GM21619 (cell line): ENCODE measurements at regions not wholly inside any gene's neighbourhood (a gene's known extent, or its start where the extent isn't known, plus 50 kb on each side); places are given as distances from the start of the nearest gene placed in this dataset.
A peak's percentile ranks its signal among the peaks of the same experiment; 100 is the strongest.

ENCODE experiments used
- ATAC-seq: cut with Tn5 transposase; IDR thresholded peaks from one replicate; pipeline ENCODE4 v1.9.1; 2021; ENCODE audit not compliant: unreplicated experiment

DNA sequence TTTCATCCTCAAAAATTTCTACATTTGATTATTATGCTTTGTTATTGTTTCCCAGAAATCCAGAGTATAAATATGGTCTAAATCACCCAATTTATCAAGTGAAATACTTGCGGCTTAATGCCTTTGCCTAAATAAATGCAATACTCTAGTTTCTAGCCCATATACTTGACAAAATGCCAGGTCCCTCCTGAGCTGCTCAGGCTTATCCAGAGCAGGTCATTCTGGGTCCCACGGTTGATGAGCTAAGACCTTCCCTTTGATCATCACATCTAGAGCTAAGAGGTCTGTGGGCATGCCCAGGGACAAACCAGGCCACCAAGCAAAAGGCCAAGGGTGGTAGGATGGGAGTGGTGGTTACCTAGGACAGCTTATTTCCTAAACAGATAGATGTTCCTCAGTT lies 180.1 kb downstream of the SMIM20 start:
- ATAC-seq: no peak

DNA sequence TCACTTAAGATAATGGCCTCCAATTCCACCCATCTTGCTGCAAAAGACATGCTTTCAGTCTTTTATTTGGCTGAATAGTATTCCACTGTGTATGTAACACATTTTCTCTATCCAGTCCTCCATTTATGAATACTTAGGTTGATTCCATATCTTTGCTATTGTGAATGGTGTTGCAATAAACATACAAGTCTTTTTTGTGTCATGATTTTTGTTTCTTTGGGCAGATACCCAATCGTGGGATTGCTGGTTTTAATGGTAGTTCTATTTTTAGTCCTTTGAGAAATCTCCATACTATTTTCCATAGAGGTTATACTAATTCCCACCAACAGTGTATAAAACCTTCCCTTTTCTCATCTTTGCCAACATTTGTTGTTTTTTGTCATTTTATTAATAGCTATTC lies 180.9 kb downstream of the SMIM20 start:
- no peak for ATAC-seq

DNA sequence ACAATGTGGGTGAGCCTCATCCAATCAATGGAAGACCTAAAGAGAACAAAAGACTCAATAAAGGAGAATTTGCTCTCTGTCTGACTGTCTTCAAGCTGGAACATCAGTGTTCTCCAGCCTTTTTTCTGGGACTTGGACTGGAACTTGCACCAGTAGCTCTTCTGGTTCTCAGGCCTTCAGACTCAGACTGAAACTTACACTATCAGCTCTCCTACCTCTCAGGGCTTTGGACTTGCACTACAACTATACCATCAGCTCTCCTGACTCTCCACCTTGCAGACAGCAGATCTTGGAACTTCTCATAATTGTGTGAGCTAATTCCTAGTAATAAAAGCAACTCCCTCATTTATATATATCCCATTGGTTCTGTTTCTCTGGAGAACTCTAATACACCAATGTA lies 185.9 kb downstream of the SMIM20 start:
- no peak for ATAC-seq

DNA sequence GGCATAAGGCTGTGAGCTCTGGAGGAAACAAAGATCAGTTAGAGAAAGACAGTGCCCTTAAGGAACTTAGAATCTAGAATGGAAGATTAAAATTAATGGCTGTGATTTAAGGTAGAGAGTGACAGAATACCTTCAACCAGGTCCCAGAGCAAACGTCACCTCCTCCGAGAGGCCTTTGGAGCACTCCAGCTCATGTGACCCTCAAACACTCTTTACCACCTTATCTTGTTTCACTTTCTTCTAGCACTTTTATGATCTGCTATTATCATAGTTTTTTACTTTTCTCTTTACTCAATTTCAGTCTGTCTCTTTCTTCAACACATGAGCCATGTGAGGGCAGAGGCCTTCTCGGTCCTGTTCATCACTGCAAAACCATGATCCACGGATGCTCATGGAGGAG lies 187.0 kb downstream of the SMIM20 start:
- ATAC-seq: no peak

DNA sequence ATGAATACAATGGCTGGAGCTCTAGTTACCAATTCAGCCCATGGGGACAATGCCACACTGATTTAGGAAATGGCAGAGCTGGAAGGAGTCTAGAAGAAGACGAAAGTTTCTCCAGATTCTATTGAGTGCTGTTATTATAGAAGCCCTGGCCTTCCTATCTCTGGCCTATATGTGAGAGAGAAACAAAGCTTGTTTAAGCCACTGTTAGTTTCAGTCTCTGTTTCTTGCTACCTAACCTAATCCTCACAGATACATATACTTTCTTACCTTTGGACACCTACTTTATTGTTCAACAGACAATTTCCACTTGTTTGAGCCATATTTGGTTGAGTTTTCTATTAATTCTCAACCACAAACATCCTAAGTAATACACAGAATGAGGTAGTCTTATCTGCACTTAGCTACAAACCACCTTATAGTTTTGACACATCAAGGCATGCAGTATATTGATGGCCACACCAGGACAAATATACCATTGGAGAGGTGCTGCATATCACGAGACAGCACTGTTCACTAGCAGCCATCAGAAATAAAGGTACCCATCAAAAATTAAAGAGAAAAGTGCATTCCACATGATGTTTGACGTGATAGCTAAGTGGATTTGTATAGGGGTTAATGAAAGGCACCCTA lies 190.2 kb downstream of the SMIM20 start:
- peak; percentile 86 for ATAC-seq

DNA sequence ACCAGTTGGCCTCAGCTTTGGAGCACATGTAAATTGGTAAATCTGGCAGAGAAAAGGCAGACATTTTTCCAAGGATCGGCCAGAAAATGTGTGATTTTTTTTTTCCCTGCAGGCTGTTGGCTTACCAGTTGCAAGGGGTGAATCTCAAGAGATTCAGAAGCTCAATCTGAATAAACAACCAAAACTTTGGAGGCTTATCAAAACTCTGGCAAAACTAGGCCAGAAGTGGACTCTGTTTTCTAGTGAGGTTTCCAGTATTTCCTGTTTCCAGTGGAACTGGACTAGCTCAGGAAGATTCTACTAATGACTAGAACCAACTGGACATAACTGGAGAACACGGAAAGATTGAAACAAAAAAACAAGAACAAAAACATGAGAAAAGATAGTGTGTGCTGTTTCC lies 191.3 kb downstream of the SMIM20 start:
- no peak for ATAC-seq

DNA sequence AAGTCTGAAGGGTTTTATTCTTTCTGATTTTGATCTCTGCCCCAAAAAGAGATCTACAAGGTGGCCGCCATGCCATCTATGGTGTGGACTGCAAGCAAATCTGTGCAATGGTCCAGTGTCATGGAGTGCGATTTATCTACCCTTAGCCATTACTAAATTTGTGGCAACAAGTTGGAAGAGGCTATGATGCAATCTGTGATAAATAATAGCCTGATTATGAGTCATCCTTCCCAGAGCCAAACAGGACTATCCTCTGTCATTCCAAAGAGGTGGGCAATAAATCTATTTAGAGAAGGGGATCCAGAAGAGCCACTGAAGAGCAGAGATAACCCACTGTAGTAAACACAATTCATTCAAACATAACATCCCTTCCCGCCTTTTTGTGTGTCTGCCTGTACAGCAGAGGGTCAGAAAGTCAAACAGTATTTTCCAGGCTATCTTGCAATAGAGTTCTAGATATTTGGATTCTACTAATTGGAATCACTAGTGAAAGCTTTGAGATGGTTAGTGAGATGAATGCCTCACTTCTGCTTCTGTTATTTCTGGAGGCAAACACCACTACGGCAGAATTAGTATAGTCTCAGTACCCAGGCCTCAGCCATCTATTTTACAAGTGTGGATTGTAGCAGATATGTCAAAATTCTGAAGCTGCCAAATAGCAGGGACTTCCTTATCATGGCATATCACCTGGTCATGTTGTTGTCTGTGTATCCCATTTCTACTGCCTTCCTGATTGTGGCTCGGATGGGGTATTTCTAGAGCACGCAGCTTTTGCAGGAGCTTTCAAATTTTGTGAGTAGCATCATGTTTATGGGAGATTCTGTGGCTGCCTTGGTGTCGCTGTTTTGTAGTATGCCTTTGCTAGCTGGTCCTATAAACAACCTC lies 192.0 kb downstream of the SMIM20 start:
- ATAC-seq: no peak

DNA sequence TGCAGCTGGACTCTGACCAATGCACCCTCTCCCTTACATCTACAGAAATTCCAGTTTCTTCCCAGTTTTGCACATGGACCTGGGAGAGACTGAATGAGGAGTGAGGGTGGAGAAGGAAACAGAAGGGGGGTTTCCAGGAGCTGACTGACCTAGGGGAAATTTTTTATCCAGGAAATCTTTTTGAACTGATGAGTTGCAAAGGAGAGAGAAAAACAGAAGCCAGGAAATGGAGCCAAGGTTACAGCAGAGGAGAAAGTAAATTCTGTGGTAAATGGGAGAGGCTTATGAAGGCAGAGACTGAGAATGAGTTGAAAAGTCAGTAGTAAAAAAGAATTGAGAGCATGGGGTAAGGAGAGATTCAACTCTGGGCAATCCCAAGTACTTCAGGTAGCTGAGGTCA lies 192.8 kb downstream of the SMIM20 start:
- ATAC-seq: no peak

DNA sequence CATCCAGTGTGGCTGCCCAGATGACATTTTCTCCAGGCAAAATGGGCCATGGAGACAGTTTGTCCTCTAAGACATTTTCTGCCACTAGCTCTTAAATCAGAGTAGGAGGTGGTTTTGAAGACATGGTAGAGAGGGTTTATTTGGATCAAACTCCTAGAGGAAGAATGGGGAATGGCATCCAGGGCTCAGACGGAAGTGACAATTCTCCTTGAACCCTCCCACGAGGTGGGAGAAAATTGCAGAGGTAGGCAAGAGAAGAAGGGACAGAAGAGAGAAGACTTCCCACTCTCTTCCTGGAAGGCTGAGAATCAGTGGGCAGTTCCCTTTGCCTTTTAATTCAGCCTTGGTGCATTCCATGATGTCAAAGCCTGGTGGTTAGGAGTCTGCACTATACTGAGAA lies 194.0 kb downstream of the SMIM20 start:
- ATAC-seq: no peak

DNA sequence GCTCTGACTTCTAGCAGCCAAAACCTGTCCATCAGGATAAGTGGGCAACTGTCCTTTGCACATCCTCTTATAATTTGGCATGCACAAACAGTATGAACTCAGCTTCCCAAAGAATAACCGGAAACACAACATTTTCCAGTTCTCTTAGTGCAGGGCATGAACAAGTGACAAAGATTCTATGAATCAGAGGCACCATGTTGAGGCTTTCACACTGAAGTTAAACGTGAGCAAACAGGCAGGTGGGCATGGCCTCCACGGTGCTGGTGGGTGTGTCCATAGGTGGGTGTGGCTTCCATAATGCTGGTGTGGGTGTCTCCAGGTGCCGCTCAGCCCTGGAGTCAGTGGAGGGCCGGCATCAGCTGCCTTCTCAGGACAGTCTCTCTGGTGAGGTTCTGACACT lies 196.5 kb downstream of the SMIM20 start:
- ATAC-seq: no peak

DNA sequence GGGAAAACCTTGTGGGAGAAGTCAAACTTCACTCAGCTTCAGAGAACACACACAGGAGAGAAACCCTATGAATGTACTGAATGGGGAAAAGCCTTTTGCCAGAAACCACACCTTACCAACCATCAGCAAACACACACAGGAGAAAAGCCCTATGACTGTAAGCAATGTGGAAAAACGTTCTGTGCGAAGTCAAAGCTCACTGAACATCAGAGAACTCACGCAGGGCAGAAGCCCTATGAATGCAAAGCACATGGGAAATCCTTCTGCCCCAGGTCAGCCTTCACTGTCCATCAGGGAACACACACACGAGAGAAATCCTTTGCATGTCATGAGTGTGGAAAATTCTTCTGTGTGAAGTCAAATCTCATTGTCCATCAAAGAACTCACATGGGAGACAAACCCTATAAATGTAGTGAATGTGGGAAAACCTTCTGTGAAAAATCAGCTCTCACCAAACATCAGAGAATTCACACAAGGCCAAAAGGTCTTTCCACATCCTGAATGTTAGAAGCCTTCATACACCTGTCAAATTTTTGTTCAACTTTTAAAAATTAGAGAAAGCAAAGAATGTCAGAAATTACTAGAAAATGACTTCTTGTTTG lies 199.4 kb downstream of the SMIM20 start:
- no peak for ATAC-seq

DNA sequence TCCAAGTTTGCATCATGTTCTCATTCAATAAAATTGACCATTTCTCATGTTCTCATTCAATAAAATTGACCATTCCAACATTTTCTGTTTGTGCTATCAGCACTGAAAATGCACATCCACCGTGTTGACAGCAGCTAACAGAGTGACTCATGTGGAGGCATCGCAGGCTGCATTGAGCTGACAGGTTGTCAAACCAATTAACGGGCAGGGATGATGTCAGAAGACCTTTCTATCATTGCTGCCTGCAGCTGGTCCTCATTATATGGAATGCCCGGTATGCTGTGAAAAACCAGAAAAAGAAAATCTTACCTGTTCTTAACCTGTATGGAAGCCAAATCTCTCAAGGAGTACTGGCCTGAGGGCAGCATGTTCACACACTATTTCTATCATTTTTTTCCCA lies 202.0 kb downstream of the SMIM20 start:
- no peak for ATAC-seq

DNA sequence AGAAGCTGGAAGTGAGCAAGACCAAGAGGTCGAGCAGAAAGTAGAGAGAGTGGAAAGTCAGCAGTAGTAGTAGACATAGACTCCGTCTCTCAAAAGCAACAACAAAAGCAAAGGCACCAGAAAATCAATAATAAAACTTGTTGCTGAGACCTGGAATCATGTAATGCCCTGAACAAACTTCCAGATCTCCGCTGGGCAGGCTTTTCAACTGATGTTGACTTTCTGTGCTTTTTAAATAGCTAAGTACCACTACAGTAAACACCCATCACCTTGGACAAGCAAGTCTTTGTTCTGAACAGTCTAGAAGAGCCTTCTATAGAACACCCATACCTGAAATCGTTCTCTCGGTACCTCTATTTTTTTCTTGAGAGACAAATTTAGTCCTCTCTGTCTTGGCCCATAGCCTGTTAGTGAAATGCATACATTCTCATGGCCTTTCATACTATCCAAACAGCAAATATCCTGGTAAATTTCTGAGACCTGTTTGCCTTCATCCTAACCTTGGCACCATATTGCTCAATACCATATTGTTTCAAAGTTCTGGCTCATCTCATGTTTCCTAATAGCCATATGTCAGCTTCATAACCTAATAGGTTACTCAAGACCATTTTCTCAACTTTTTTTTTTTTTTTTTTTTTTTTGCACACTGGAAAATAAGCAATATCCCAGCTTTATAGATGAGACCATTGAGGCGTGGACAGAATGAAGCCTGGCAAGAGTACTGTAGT lies 200.6 kb upstream of the RBPJ start:
- ATAC-seq: no peak

DNA sequence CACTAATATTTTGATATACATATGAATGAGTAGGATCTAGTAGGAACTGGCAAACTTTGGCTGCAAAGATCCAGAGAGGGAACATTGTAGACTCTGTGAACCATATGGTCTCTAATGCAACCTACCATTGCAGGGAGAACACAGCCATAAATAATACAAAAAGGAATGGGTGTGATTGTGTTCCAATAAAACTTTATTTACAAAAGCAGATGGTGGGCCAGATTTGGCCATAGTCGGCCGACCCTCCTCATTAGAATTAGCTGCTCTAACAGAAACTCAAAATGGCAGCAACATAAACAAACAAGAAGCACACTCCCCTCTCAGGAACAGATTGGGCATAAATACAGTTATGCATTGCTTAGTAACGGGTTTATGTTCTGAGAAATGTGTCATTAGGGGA lies 198.1 kb upstream of the RBPJ start:
- ATAC-seq: no peak

DNA sequence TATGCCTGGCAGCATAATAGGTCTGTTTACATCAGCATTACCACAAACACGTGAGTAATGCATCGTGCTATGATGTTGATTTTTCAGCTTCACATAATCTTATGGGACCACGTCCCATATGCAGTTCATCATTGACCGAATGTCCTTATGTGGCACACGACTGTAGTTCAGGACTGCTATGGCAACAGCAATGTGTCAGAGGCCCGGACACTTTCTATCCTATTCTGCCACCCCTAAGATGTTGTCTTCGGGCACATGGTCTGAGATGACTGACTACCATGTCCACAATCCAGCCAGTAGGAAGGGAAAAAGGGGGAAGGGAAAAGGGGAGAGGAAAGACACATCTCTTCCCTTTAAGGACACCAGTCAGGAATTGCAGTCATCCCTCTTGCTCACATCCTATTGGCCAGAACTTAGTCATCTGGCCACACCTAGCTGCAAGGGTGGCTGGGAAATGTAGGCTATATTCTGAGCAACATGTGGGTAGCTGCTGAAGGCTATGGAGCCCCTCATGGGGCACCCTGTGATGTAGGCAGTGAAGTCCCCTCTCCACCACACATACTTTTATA lies 196.0 kb upstream of the RBPJ start:
- ATAC-seq: no peak

DNA sequence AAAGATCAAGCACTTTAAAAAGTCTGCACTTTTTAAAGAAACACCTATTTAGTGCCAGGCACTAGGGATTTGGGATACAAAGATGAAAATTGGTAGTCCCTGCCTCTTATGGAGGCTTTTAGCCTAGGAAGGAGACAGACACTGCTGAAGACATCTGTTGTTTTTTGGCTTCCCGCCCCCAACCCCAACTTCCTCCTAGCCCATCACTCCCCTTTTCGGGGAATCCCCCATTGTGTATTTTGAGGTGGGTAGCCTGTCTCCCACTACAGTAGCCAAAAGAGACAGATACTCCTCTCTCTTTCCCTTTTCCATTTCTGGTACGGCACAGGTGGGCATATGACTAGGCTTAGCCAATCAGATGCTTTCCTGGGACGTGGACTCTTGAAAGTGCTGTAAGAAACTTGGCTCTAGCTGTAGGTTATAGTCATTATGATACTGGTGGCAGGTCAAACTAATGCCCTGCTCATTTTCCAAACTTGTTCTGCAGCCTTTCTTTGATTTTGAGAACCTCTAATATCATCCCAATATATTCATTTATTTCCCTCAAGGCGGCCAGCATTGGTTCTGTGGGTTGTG lies 194.6 kb upstream of the RBPJ start:
- ATAC-seq: no peak

DNA sequence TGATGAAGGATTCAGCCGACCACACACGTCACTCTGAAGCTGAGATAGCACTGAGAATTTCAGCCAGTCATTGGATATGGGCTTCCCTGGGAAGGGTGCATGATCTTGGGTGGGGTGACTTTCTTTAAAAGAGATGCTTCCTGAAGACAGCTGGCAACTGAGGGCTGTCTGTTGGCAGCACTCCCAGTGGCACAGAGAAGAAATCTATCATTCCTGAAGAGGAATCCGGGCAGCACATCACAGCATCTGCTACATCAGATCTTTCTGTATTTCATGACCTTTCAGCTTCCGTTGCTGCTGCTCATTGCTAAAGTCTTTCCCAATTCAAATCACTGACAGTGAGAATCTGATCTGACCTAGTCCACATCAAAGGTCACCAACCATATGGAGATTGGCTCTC lies 193.8 kb upstream of the RBPJ start:
- no peak for ATAC-seq

DNA sequence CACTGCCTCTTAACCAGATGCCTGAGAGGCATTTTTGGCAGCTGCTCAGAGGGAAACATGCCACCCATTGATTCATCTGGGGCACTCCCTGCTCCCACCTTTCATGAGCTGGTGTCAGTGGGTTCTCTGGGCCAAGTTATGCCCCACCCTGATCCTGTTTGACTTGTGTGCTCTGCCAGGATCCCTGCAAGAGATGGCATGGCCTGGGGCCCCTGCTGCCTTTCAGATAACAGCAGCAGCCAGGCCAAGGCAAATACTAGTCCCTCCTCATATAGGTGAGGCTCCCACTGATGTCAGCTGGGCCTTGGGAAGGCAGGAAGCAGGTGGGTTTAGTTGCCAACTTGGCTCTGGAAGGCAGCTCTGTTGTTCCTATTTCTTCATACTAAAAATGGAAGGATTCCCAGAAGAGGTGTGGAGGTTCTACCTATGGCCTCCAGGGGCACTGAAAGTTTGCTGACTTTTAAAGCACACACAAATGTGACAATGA lies 192.9 kb upstream of the RBPJ start:
- ATAC-seq: no peak

DNA sequence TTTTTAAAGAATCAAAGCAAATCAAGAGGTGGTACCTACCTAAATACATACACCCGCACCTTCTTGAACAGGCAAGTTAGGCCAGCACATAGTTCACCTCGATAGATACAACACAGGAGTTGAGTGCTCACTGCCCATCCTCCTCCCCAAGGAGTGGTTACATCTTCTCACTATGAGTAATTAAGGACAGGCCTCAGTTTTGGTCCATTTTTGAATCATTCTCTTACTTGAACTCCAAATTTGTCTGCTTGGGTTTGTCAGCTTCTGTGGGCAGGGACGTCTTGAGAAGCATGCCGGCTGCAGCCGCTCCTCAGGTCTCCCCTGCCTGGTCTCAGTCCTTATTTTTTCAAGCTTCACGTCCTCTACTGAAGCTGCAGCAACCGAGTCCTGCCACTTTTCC lies 190.6 kb upstream of the RBPJ start:
- peak; percentile 82 for ATAC-seq

DNA sequence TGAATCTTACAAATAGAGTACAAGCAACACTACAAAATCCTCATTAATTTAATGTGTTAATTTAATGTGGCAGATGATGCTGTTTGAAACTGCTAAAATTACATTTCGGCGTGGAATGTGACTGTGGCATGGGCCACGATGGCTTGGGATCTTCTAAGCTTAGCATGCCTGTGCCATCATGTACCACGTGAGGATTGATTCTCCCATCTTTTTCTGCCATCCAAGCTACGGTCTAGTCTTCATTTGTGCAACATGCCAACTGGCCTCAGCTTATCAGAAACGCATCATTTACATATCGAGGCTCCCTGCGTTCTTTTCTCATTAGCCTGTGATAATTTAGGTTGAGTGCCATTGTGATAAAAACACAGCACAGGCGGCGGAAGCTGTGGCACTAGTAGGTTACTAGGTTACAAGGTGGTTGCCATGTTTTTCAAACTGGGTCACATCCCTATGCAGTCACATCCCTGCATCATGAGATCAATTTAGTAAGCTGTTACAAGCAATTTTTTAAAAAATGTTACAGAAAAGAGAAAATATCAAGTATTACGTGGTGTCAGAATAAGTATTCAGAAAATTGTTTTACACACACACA lies 189.9 kb upstream of the RBPJ start:
- ATAC-seq: no peak
